IMR-90 (cell line): ENCODE measurements at regions not wholly inside any gene's neighbourhood (a gene's known extent, or its start where the extent isn't known, plus 50 kb on each side); places are given as distances from the start of the nearest gene placed in this dataset.

Source experiments
- ATAC-seq: fragments of 200-7000 bp; cut with Tn5 transposase; 2 replicates; pipeline ENCODE4 v1.9.1; 2020; ENCODE audit warnings: low read depth, mild to moderate bottlenecking, moderate library complexity
- BruUV-seq: library from RNA; stranded (reverse); fragments of 400-500 nt; replicated peaks from 2 replicates; lab custom pipeline; 2021; lab: Mats Ljungman, UMichigan
- CTCF ChIA-PET: fragments of 300-600 bp; formaldehyde crosslinking; extraction: SDS; loops from one replicate; lab custom pipeline; 2021; ENCODE audit warnings: antibody characterized with exemption; lab: Yijun Ruan, JAX
- POLR2A ChIA-PET: fragments of 300-600 bp; sonication (Branson Sonifier 250); formaldehyde crosslinking; loops from one replicate; lab custom pipeline; 2022; ENCODE audit warnings: antibody characterized with exemption; ENCODE audit not compliant: unreplicated experiment; lab: Charles Lee
- DNase-seq: peaks from one replicate; pipeline ENCODE4 v3.0.0; 2013
- H2AFZ ChIP-seq: replicated peaks from 2 replicates; pipeline ENCODE3; 2013; ENCODE audit warnings: low read length, mild to moderate bottlenecking; ENCODE audit not compliant: poor library complexity
- H2AK5ac ChIP-seq: 2 replicates; pipeline ENCODE4 v1.6.1; 2013; ENCODE audit warnings: low read depth, low read length, inconsistent platforms
- H2AK9ac ChIP-seq: replicated peaks from 2 replicates; pipeline ENCODE3; 2013; ENCODE audit warnings: mild to moderate bottlenecking, low read depth, low read length, moderate library complexity; ENCODE audit not compliant: poor library complexity
- H2BK120ac ChIP-seq: 2 replicates; pipeline ENCODE4 v1.6.1; 2013; ENCODE audit warnings: low read depth, low read length, inconsistent platforms
- H2BK15ac ChIP-seq: 3 replicates; pipeline ENCODE4 v1.6.1; 2013; ENCODE audit warnings: low read depth, low read length, inconsistent platforms
- H2BK20ac ChIP-seq: 2 replicates; pipeline ENCODE4 v1.6.1; 2013; ENCODE audit warnings: low read depth, mild to moderate bottlenecking, inconsistent platforms, low read length, moderate library complexity
- H2BK5ac ChIP-seq: 2 replicates; pipeline ENCODE4 v1.6.1; 2013; ENCODE audit warnings: mild to moderate bottlenecking, low read depth, low read length, inconsistent platforms; ENCODE audit not compliant: poor library complexity, severe bottlenecking
- H3K14ac ChIP-seq: replicated peaks from 2 replicates; pipeline ENCODE4 v1.6.1; 2013; ENCODE audit warnings: low read depth, low read length, inconsistent platforms
- H3K18ac ChIP-seq: 2 replicates; pipeline ENCODE4 v1.6.1; 2013; ENCODE audit warnings: low read depth, low read length, control low read depth
- H3K23ac ChIP-seq: 2 replicates; pipeline ENCODE4 v1.6.1; 2013; ENCODE audit warnings: low read depth, low read length, inconsistent platforms
- H3K27ac ChIP-seq: 2 replicates; pipeline ENCODE4 v1.5.1; 2013; ENCODE audit warnings: mild to moderate bottlenecking, control low read depth, low read length; ENCODE audit not compliant: insufficient read depth
- H3K27me3 ChIP-seq: 2 replicates; pipeline ENCODE4 v1.6.1; 2013; ENCODE audit warnings: low read length; ENCODE audit not compliant: control insufficient read depth, insufficient read depth
- H3K36me3 ChIP-seq: 2 replicates; pipeline ENCODE4 v1.6.1; 2013; ENCODE audit warnings: low read length, mixed read lengths; ENCODE audit not compliant: control insufficient read depth, insufficient read depth
- H3K4ac ChIP-seq: 2 replicates; pipeline ENCODE4 v1.6.1; 2013; ENCODE audit warnings: low read depth, low read length, inconsistent platforms
- H3K4me1 ChIP-seq: 2 replicates; pipeline ENCODE4 v1.6.1; 2013; ENCODE audit warnings: low read length, mixed read lengths; ENCODE audit not compliant: control insufficient read depth, insufficient read depth
- H3K4me2 ChIP-seq: 2 replicates; pipeline ENCODE4 v1.6.1; 2013; ENCODE audit warnings: low read depth, mild to moderate bottlenecking, control low read depth, low read length, moderate library complexity
- H3K4me3 ChIP-seq: 2 replicates; pipeline ENCODE4 v1.5.1; 2013; ENCODE audit warnings: low read depth, mild to moderate bottlenecking, control low read depth, low read length, moderate library complexity; ENCODE audit not compliant: insufficient read depth
- H3K56ac ChIP-seq: 2 replicates; pipeline ENCODE4 v1.6.1; 2013; ENCODE audit warnings: low read length, inconsistent platforms; ENCODE audit not compliant: insufficient read depth; ENCODE audit errors: extremely low read depth
- H3K79me1 ChIP-seq, 2 experiments: 2 replicates each; pipeline ENCODE4 v1.6.1; 2013; ENCODE audit warnings: low read length in 2 of 2, inconsistent platforms in 1 of 2, low read depth in 1 of 2
- H3K9ac ChIP-seq: 2 replicates; pipeline ENCODE4 v1.6.1; 2013; ENCODE audit warnings: low read depth, low read length, control low read depth
- H3K9me1 ChIP-seq: 2 replicates; pipeline ENCODE4 v1.6.1; 2013; ENCODE audit warnings: low read length, inconsistent platforms; ENCODE audit not compliant: insufficient read depth
- H3K9me3 ChIP-seq: 2 replicates; pipeline ENCODE4 v1.6.1; 2013; ENCODE audit warnings: low read length; ENCODE audit not compliant: control insufficient read depth, insufficient read depth
- H4K20me1 ChIP-seq: 2 replicates; pipeline ENCODE4 v1.6.1; 2013; ENCODE audit warnings: low read length, inconsistent platforms; ENCODE audit not compliant: insufficient read depth
- H4K5ac ChIP-seq: 2 replicates; pipeline ENCODE4 v1.6.1; 2013; ENCODE audit warnings: mild to moderate bottlenecking, low read depth, low read length, control low read depth
- H4K8ac ChIP-seq, 2 experiments: 2 replicates each; pipeline ENCODE4 v1.6.1; 2013; ENCODE audit warnings: low read depth in 2 of 2, low read length in 2 of 2, control low read depth in 1 of 2, inconsistent platforms in 1 of 2
- H4K91ac ChIP-seq: 2 replicates; pipeline ENCODE4 v1.6.1; 2013; ENCODE audit warnings: low read depth, low read length, inconsistent platforms; ENCODE audit not compliant: insufficient read depth
- BHLHE40 ChIP-seq: fragments of 150-350 bp; IDR thresholded peaks from 2 replicates; pipeline ENCODE4 v1.6.1; 2016; ENCODE audit warnings: mild to moderate bottlenecking, low read depth, low read length
- CEBPB ChIP-seq: IDR thresholded peaks from 2 replicates; pipeline ENCODE4 v1.6.1; 2012; ENCODE audit warnings: low read depth, low read length, improper control_type of control experiment
- CHD1 ChIP-seq: IDR thresholded peaks from 2 replicates; pipeline ENCODE4 v1.6.1; 2012; ENCODE audit warnings: low read depth, low read length, improper control_type of control experiment
- CTCF ChIP-seq: conservative IDR thresholded peaks from 2 replicates; pipeline ENCODE4 v1.5.1; 2012; ENCODE audit warnings: mild to moderate bottlenecking, low read depth, low read length, improper control_type of control experiment
- ELK1 ChIP-seq: fragments of 150-350 bp; IDR thresholded peaks from 2 replicates; pipeline ENCODE4 v1.6.1; 2016; ENCODE audit warnings: low read depth, mild to moderate bottlenecking, low read length, moderate library complexity, borderline replicate concordance
- FOS ChIP-seq: fragments of 150-350 bp; IDR thresholded peaks from 2 replicates; pipeline ENCODE4 v1.6.1; 2016; ENCODE audit warnings: low read depth, low read length
- MAFK ChIP-seq: IDR thresholded peaks from 2 replicates; pipeline ENCODE4 v1.6.1; 2012; ENCODE audit warnings: low read depth, low read length, improper control_type of control experiment
- MAZ ChIP-seq: IDR thresholded peaks from 2 replicates; pipeline ENCODE4 v1.6.1; 2012; ENCODE audit warnings: low read depth, mild to moderate bottlenecking, low read length, improper control_type of control experiment, moderate library complexity, borderline replicate concordance
- MXI1 ChIP-seq: IDR thresholded peaks from 2 replicates; pipeline ENCODE4 v1.6.1; 2012; ENCODE audit warnings: low read depth, mild to moderate bottlenecking, low read length, moderate library complexity, borderline replicate concordance
- NFE2L2 ChIP-seq: fragments of 150-350 bp; IDR thresholded peaks from 2 replicates; pipeline ENCODE4 v1.6.1; 2016; ENCODE audit warnings: low read depth, mild to moderate bottlenecking, low read length
- POLR2A ChIP-seq: IDR thresholded peaks from 2 replicates; pipeline ENCODE4 v1.6.1; 2012; ENCODE audit warnings: mild to moderate bottlenecking, low read depth, low read length
- RAD21 ChIP-seq: IDR thresholded peaks from 2 replicates; pipeline ENCODE4 v1.6.1; 2012; ENCODE audit warnings: low read length, improper control_type of control experiment
- RCOR1 ChIP-seq: IDR thresholded peaks from 2 replicates; pipeline ENCODE4 v1.6.1; 2012; ENCODE audit warnings: mild to moderate bottlenecking, low read length, improper control_type of control experiment; ENCODE audit not compliant: insufficient replicate concordance
- RFX5 ChIP-seq: IDR thresholded peaks from 2 replicates; pipeline ENCODE4 v1.8.0; 2012; ENCODE audit warnings: low read depth, mild to moderate bottlenecking, low read length, moderate library complexity
- SMC3 ChIP-seq: fragments of 150-350 bp; IDR thresholded peaks from 2 replicates; pipeline ENCODE4 v1.6.1; 2016; ENCODE audit warnings: low read depth, mild to moderate bottlenecking, antibody characterized with exemption, low read length, moderate library complexity
- USF2 ChIP-seq: fragments of 150-350 bp; IDR thresholded peaks from 2 replicates; pipeline ENCODE4 v1.6.1; 2017; ENCODE audit warnings: mild to moderate bottlenecking, antibody characterized with exemption, low read length, low read depth
- WGBS, 2 experiments: methylation state at CpG; one replicate each; pipeline versions ENCODE4 v1.1.5 to v1.1.7; 2013; ENCODE audit warnings: missing lambda C conversion rate in 2 of 2; ENCODE audit not compliant: insufficient read length in 1 of 2; ENCODE audit errors: extremely low coverage in 2 of 2; 5-methylcytosine and 5-hydroxymethylcytosine counted together
- dilution Hi-C: fragments of 300-500 bp; cut with HindIII; formaldehyde crosslinking; loops from one replicate; pipeline ENCODE4 v1.14.3; 2018; ENCODE audit warnings: low sequenced_read_pairs; ENCODE audit not compliant: unreplicated experiment
- in situ Hi-C: fragments of 300-500 bp; cut with MboI; formaldehyde crosslinking; loops from 3 replicates; pipeline ENCODE4 v1.14.3; 2019; ENCODE audit warnings: low sequenced_read_pairs, inconsistent platforms, mixed read lengths
- intact Hi-C: fragments of 100-400 bp; cut with micrococcal nuclease; formaldehyde crosslinking; loops from 2 replicates; pipeline ENCODE4 v1.10.0; 2022

- in situ Hi-C loops (no loop called here), intact Hi-C loops (no loop called here), dilution Hi-C loops (no loop called here)
- ATAC-seq (no peak), DNase-seq (no peak)
- Histone ChIP-seq H4K20me1 (no peaks in the 10 kb centered on the region), H2BK15ac (no peak overlapping the region), H3K27me3 (no peaks in the 10 kb centered on the region), H4K91ac (no peak overlapping the region), H2AK5ac (no peak overlapping the region), H3K4me3 (no peak overlapping the region), H2AFZ (no peak overlapping the region), H2BK20ac (no peak overlapping the region), H3K18ac (no peak overlapping the region), H2BK5ac (no peak overlapping the region), H2BK120ac (no peak overlapping the region), H3K56ac (no peak overlapping the region), H3K4ac (no peak overlapping the region), H3K9me1 (no peaks in the 10 kb centered on the region), H3K27ac (no peak overlapping the region), H4K5ac (no peak overlapping the region), H3K9ac (no peak overlapping the region), H3K23ac (no peak overlapping the region), H3K79me1 (no peaks in the 10 kb centered on the region), H3K4me2 (no peak overlapping the region), H4K8ac (no peak overlapping the region), H3K9me3 (peaks cover 2% of the 10 kb centered on the region; the same call in 1 of the 2 replicates), H3K4me1 (no peaks in the 10 kb centered on the region), H2AK9ac (no peak overlapping the region), H3K14ac (no peak overlapping the region), H3K36me3 (no peaks in the 10 kb centered on the region)
- ChIA-PET POLR2A (no interaction called here), CTCF (no interaction called here)
- TF ChIP-seq CTCF, result no peak
- TF ChIP-seq FOS, result no peak
- no peak for TF ChIP-seq SMC3
- TF ChIP-seq MAFK, result no peak
- TF ChIP-seq CHD1, result no peak
- no peak for TF ChIP-seq MAZ
- no peak for TF ChIP-seq BHLHE40
- no peak for TF ChIP-seq USF2
- no peak for TF ChIP-seq RCOR1
- no peak for TF ChIP-seq RAD21
- no peak for TF ChIP-seq POLR2A
- no peak for TF ChIP-seq NFE2L2
- TF ChIP-seq MXI1, result no peak
- no peak for TF ChIP-seq ELK1
- TF ChIP-seq CEBPB, result no peak
- TF ChIP-seq RFX5, result no peak
- BruUV-seq, result no TSS peak
- WGBS, 2 experiments, result 53% methylated on average over 6 of the region's 18 CpGs; no CpG with 5 or more reads in 1 of the 2 experiments
Measured at GRCh38 chr5:179472641-179473040, 77.7 kb upstream of the RUFY1 start.
